Endothelial cell of umbilical vein (primary cell): ENCODE measurements at regions not wholly inside any gene's neighbourhood (a gene's known extent, or its start where the extent isn't known, plus 50 kb on each side); places are given as distances from the start of the nearest gene placed in this dataset.

ENCODE experiments used
- BruUV-seq: library from RNA; stranded (reverse); fragments of 400-500 nt; replicated peaks from 2 replicates; lab custom pipeline; 2021; lab: Mats Ljungman, UMichigan
- CTCF ChIA-PET: fragments of 300-600, 350-600 bp; sonication (Branson Sonifier 250); formaldehyde crosslinking; loops from one replicate; lab custom pipeline; 2021; ENCODE audit warnings: antibody characterized with exemption, inconsistent platforms; lab: Charles Lee
- POLR2A ChIA-PET: fragments of 300-600, 350-600 bp; sonication (Branson Sonifier 250); formaldehyde crosslinking; loops from one replicate; lab custom pipeline; 2021; ENCODE audit warnings: antibody characterized with exemption, inconsistent platforms; lab: Charles Lee
- DNase-seq: peaks from one replicate; pipeline ENCODE4 v3.0.0-alpha.2; 2011; ENCODE audit warnings: low read depth, low spot score
- FAIRE-seq: peaks from 2 replicates; lab custom pipeline; 2011; peaks lifted over from hg19 to GRCh38; lab: Jason Lieb, UNC
- H2AFZ ChIP-seq: 2 replicates; pipeline ENCODE4 v1.6.0; 2012; ENCODE audit warnings: low read depth, low read length, control low read depth, inconsistent platforms
- H3K27ac ChIP-seq: 2 replicates; pipeline ENCODE4 v1.5.1; 2011; ENCODE audit warnings: low read depth, mild to moderate bottlenecking, control low read depth, low read length, moderate library complexity; ENCODE audit not compliant: insufficient read depth
- H3K27me3 ChIP-seq, 2 experiments: 2 replicates each; pipeline versions ENCODE4 v1.6.0 to v1.6.1; 2011; ENCODE audit warnings: low read length in 2 of 2, mixed read lengths in 1 of 2; ENCODE audit not compliant: control insufficient read depth in 2 of 2, insufficient read depth in 2 of 2
- H3K36me3 ChIP-seq, 2 experiments: 2 replicates in 1 of 2; 3 replicates in 1 of 2; pipeline ENCODE4 v1.5.1; 2011; ENCODE audit warnings: low read length in 2 of 2, mild to moderate bottlenecking in 1 of 2, moderate library complexity in 1 of 2; ENCODE audit not compliant: control insufficient read depth in 2 of 2, insufficient read depth in 2 of 2; ENCODE audit errors: extremely low read depth in 1 of 2
- H3K4me1 ChIP-seq: 3 replicates; pipeline ENCODE4 v1.5.1; 2011; ENCODE audit warnings: mild to moderate bottlenecking, low read length; ENCODE audit not compliant: control insufficient read depth, insufficient read depth; ENCODE audit errors: extremely low read depth
- H3K4me2 ChIP-seq: 2 replicates; pipeline ENCODE4 v1.6.1; 2011; ENCODE audit warnings: low read length, control low read depth, mixed read lengths; ENCODE audit not compliant: insufficient read depth
- H3K4me3 ChIP-seq, 3 experiments: fragments of 200-600 bp in 1 of 3; sonication (generic), shearing (Covaris generic) in 1 of 3; replicated peaks in 1 of 3; 2 replicates each; pipeline ENCODE4 v1.5.1; 2011 to 2016; ENCODE audit warnings: control low read depth in 3 of 3, low read length in 3 of 3, mild to moderate bottlenecking in 2 of 3, inconsistent platforms in 1 of 3, low read depth in 1 of 3, moderate library complexity in 1 of 3; ENCODE audit not compliant: insufficient read depth in 1 of 3
- H3K79me2 ChIP-seq: 2 replicates; pipeline ENCODE4 v1.6.0; 2012; ENCODE audit warnings: low read length, inconsistent platforms; ENCODE audit not compliant: control insufficient read depth, insufficient read depth
- H3K9ac ChIP-seq: replicated peaks from 2 replicates; pipeline ENCODE3; 2011; ENCODE audit warnings: low read length, control low read depth; ENCODE audit not compliant: insufficient read depth; ENCODE audit errors: extremely low read depth
- H3K9me1 ChIP-seq: replicated peaks from 3 replicates; pipeline ENCODE4 v1.6.0; 2011; ENCODE audit warnings: mild to moderate bottlenecking, low read length; ENCODE audit not compliant: control insufficient read depth, insufficient read depth; ENCODE audit errors: extremely low read depth
- H3K9me3 ChIP-seq: replicated peaks from 2 replicates; pipeline ENCODE4 v1.5.1; 2012; ENCODE audit warnings: low read length, inconsistent platforms; ENCODE audit not compliant: control insufficient read depth, insufficient read depth
- H4K20me1 ChIP-seq: replicated peaks from 2 replicates; pipeline ENCODE3; 2011; ENCODE audit warnings: mild to moderate bottlenecking, low read length; ENCODE audit not compliant: control insufficient read depth, insufficient read depth; ENCODE audit errors: extremely low read depth
- CTCF ChIP-seq, 2 donors: IDR thresholded peaks; 1 replicate in 1 of 2; 2 replicates in 1 of 2; pipeline ENCODE4 v1.5.1; 2011; ENCODE audit warnings: low read length in 2 of 2, mild to moderate bottlenecking in 2 of 2, moderate library complexity in 2 of 2, control low read depth in 1 of 2, inconsistent platforms in 1 of 2, low read depth in 1 of 2; ENCODE audit not compliant: insufficient read depth in 1 of 2; ENCODE audit errors: extremely low read depth in 1 of 2
- EZH2 ChIP-seq: IDR thresholded peaks from 2 replicates; pipeline ENCODE4 v1.6.1; 2012; ENCODE audit warnings: borderline replicate concordance, low read depth, mild to moderate bottlenecking, moderate library complexity, low read length, inconsistent platforms; ENCODE audit not compliant: severe bottlenecking
- FOS ChIP-seq: IDR thresholded peaks from 2 replicates; pipeline ENCODE4 v1.6.1; 2011; ENCODE audit warnings: mild to moderate bottlenecking, low read length, moderate library complexity, borderline replicate concordance; ENCODE audit not compliant: insufficient read depth
- GATA2 ChIP-seq: IDR thresholded peaks from 2 replicates; pipeline ENCODE4 v1.7.0; 2011; ENCODE audit warnings: low read depth, mild to moderate bottlenecking, moderate library complexity, mixed read lengths, low read length; ENCODE audit not compliant: insufficient read length, insufficient read depth
- JUN ChIP-seq: IDR thresholded peaks from 2 replicates; pipeline ENCODE4 v1.6.1; 2011; ENCODE audit warnings: borderline replicate concordance, low read depth; ENCODE audit not compliant: insufficient read length, insufficient read depth
- MAX ChIP-seq: IDR thresholded peaks from 2 replicates; pipeline ENCODE4 v1.6.1; 2011; ENCODE audit not compliant: insufficient read depth, insufficient read length
- MYC ChIP-seq: IDR thresholded peaks from one replicate; pipeline ENCODE4 v1.6.1; 2011; ENCODE audit warnings: mild to moderate bottlenecking, low read depth, low read length
- POLR2A ChIP-seq: IDR thresholded peaks from 2 replicates; pipeline ENCODE4 v1.6.1; 2012; ENCODE audit warnings: low read depth, mild to moderate bottlenecking, control low read depth, low read length
- POLR2AphosphoS5 ChIP-seq: IDR thresholded peaks from 2 replicates; pipeline ENCODE4 v1.6.1; 2012; ENCODE audit warnings: low read depth, mild to moderate bottlenecking, control low read depth, low read length, moderate library complexity; ENCODE audit not compliant: insufficient read depth
- dilution Hi-C: fragments of 300-500 bp; cut with MboI; formaldehyde crosslinking; loops from one replicate; pipeline ENCODE4 v1.15.0; 2019; ENCODE audit warnings: low sequenced_read_pairs; ENCODE audit not compliant: extremely low pct_ligation_motif_present
- intact Hi-C: fragments of 100-400 bp; cut with micrococcal nuclease; formaldehyde crosslinking; loops from one replicate; pipeline ENCODE4 v1.10.0; 2022

- no peak overlapping the region for H3K27ac ChIP-seq
- ChIA-PET CTCF (interaction anchor here (0.6 to 1.1 kb wide), 3 partner anchors 16 to 166 kb away, joined by 3 read pairs; no protein-coding TSS in a partner anchor), POLR2A (no interaction called here)
- no peaks in the 10 kb centered on the region for H4K20me1 ChIP-seq
- no peak for FAIRE-seq
- H3K27me3 ChIP-seq = no peaks in the 10 kb centered on the region
- H3K36me3 ChIP-seq = no peaks in the 10 kb centered on the region
- no peak overlapping the region for H3K4me2 ChIP-seq
- H3K4me1 ChIP-seq = no peaks in the 10 kb centered on the region
- H2AFZ ChIP-seq = no peak overlapping the region
- dilution Hi-C loops (no loop called here), intact Hi-C loops (loop anchor here (10.0 kb wide), 1 partner anchor 105 kb away; no protein-coding TSS in a partner anchor)
- H3K9me3 ChIP-seq = no peaks in the 10 kb centered on the region
- no peaks in the 10 kb centered on the region for H3K79me2 ChIP-seq
- no peak overlapping the region for H3K9ac ChIP-seq
- H3K9me1 ChIP-seq = no peaks in the 10 kb centered on the region
- DNase-seq = no peak
- H3K4me3 ChIP-seq = no peak overlapping the region
- TF ChIP-seq EZH2 (no peak), FOS (no peak), JUN (no peak)
- BruUV-seq = no TSS peak
These were observed 292.4 kb downstream of the DUSP6 start for GRCh38 chr12:89059721-89060541.

- Histone ChIP-seq H3K27me3 (no peaks in the 10 kb centered on the region), H3K9me1 (no peaks in the 10 kb centered on the region), H3K36me3 (no peaks in the 10 kb centered on the region), H3K27ac (no peak overlapping the region), H3K4me3 (no peak overlapping the region), H3K9ac (no peak overlapping the region), H3K9me3 (no peaks in the 10 kb centered on the region), H3K79me2 (no peaks in the 10 kb centered on the region), H3K4me1 (no peaks in the 10 kb centered on the region), H3K4me2 (no peak overlapping the region), H2AFZ (no peak overlapping the region), H4K20me1 (no peaks in the 10 kb centered on the region)
- ChIA-PET POLR2A (no interaction called here), CTCF (interaction anchor here (0.9 kb wide), 1 partner anchor 40 kb away, joined by 3 read pairs; no protein-coding TSS in a partner anchor)
- FAIRE-seq = no peak
- no TSS peak for BruUV-seq
- TF ChIP-seq POLR2AphosphoS5 (no peak), GATA2 (no peak), JUN (no peak), MYC (no peak), POLR2A (no peak), MAX (no peak), CTCF (IDR thresholded peaks at IDR 0.05; ENCODE audit: extremely low read depth in 1 of 2, insufficient read depth in 1 of 2, low read depth in 1 of 2, low read length in 2 of 2) (no peak), EZH2 (no peak)
- dilution Hi-C loops = no loop called here
- no peak for DNase-seq
- intact Hi-C loops = loop anchor here (10.0 kb wide), 1 partner anchor 106 kb away; no protein-coding TSS in a partner anchor
These were observed 293.2 kb downstream of the DUSP6 start for GRCh38 chr12:89059056-89059455.
